ENCODE measurements at regions not wholly inside any gene's neighbourhood (a gene's known extent, or its start where the extent isn't known, plus 50 kb on each side); places are given as distances from the start of the nearest gene placed in this dataset.

GRCh38 chr6:126123226-126123625, 136.9 kb downstream of the TRMT11 start:
- 43 to 71% methylated on average over 4 of the region's 4 CpGs for WGBS, 2 donors
- TF ChIP-seq POLR2A (IDR thresholded peaks at IDR 0.05): no peak
- peak in 1 of 4 donors; percentile 5 for TF ChIP-seq EP300 (IDR thresholded peaks at IDR 0.05)
- Histone ChIP-seq H3K27me3 (no peaks in the 10 kb centered on the region), H3K27ac (no peak overlapping the region), H3K4me3 (no peak overlapping the region), H3K9me3 (no peaks in the 10 kb centered on the region), H3K36me3 (no peaks in the 10 kb centered on the region), H3K4me1 (no peaks in the 10 kb centered on the region)
- no peak for DNase-seq
- peak in 1 of 2 donors; percentile 44 for ATAC-seq (ENCODE audit: low FRiP score in 2 of 2)

DNA sequence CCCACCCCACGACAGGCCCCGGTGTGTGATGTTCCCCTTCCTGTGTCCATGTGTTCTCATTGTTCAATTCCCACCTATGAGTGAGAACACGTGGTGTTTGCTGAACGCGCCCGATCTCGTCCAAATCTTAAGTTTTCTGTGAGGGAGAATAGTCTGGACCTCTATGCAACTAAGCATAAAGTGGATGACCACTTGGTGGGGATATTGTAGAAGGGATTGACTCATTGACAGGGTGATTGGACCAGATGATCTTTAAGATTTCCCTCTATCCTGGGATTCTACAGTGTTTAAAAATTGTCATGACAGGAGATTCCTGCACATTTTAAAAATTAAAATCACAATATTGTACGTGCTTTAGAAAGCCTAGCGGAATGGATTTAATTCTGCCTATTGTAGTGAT, 141.3 kb downstream of the TRMT11 start:
- ATAC-seq (ENCODE audit: low FRiP score in 2 of 2) (no peak), DNase-seq (no peak)
- Histone ChIP-seq H3K4me1 (no peaks in the 10 kb centered on the region), H3K4me3 (no peak overlapping the region), H3K36me3 (no peaks in the 10 kb centered on the region), H3K9me3 (no peaks in the 10 kb centered on the region), H3K27me3 (no peaks in the 10 kb centered on the region), H3K27ac (no peak overlapping the region)
- TF ChIP-seq, protein P1, sequence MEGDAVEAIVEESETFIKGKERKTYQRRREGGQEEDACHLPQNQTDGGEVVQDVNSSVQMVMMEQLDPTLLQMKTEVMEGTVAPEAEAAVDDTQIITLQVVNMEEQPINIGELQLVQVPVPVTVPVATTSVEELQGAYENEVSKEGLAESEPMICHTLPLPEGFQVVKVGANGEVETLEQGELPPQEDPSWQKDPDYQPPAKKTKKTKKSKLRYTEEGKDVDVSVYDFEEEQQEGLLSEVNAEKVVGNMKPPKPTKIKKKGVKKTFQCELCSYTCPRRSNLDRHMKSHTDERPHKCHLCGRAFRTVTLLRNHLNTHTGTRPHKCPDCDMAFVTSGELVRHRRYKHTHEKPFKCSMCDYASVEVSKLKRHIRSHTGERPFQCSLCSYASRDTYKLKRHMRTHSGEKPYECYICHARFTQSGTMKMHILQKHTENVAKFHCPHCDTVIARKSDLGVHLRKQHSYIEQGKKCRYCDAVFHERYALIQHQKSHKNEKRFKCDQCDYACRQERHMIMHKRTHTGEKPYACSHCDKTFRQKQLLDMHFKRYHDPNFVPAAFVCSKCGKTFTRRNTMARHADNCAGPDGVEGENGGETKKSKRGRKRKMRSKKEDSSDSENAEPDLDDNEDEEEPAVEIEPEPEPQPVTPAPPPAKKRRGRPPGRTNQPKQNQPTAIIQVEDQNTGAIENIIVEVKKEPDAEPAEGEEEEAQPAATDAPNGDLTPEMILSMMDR (IDR thresholded peaks at IDR 0.05): no peak
- TF ChIP-seq EP300 (IDR thresholded peaks at IDR 0.05): no peak
- no peak for TF ChIP-seq POLR2AphosphoS5 (IDR thresholded peaks at IDR 0.05)
- no peak for TF ChIP-seq POLR2A (IDR thresholded peaks at IDR 0.05)
- WGBS, 2 donors: 82 to 83% methylated on average over 9 of the region's 9 CpGs

DNA sequence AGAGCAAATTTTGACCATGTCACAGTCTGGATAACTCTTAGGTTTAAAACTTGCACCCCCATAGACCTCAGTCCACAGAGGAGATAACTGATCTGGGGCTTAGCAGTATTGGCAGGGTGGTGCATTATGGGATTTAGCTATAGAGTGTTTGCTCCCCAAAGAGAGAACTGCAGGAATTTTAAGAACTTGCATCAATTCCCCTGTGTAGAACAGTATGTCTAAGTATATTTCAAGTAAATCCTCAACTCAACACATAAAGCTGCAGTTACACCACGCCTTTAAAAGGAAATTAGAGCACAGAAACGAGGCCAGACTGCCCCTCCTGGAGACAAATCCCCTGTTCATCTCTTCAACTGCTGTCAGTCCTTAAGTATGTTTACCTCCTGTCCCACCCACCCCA, 144.9 kb downstream of the TRMT11 start:
- no peak for TF ChIP-seq POLR2A (IDR thresholded peaks at IDR 0.05)
- no peak for TF ChIP-seq EP300 (IDR thresholded peaks at IDR 0.05)
- TF ChIP-seq, protein P1 (IDR thresholded peaks at IDR 0.05): no peak
- no peak for TF ChIP-seq POLR2AphosphoS5 (IDR thresholded peaks at IDR 0.05)
- no peak for ATAC-seq (ENCODE audit: low FRiP score in 2 of 2)
- whole genome bisulfite sequencing, 2 donors: 81% methylated on average over 2 of the region's 2 CpGs

GRCh38 chr6:126133984-126134383, 147.6 kb downstream of the TRMT11 start:
- no peaks in the 10 kb centered on the region for H3K36me3 ChIP-seq
- TF ChIP-seq POLR2AphosphoS5 (IDR thresholded peaks at IDR 0.05): no peak
- no peak for TF ChIP-seq POLR2A (IDR thresholded peaks at IDR 0.05)
- TF ChIP-seq, protein P1 (IDR thresholded peaks at IDR 0.05): no peak
- TF ChIP-seq EP300 (IDR thresholded peaks at IDR 0.05): no peak
- no peak overlapping the region for H3K27ac ChIP-seq
- no peaks in the 10 kb centered on the region for H3K27me3 ChIP-seq
- no peaks in the 10 kb centered on the region for H3K4me1 ChIP-seq
- no peaks in the 10 kb centered on the region for H3K9me3 ChIP-seq
- DNase-seq (no peak), ATAC-seq (ENCODE audit: low FRiP score in 2 of 2) (no peak)
- no peak overlapping the region for H3K4me3 ChIP-seq

More for the DNA sequence above, 144.9 kb downstream of the TRMT11 start:
- no peak overlapping the region for H3K27ac ChIP-seq
- H3K27me3 ChIP-seq: no peaks in the 10 kb centered on the region
- no peaks in the 10 kb centered on the region for H3K4me1 ChIP-seq
- H3K4me3 ChIP-seq: no peak overlapping the region
- no peaks in the 10 kb centered on the region for H3K9me3 ChIP-seq
- DNase-seq: no peak
- no peaks in the 10 kb centered on the region for H3K36me3 ChIP-seq

GRCh38 chr6:126134491-126134890, 148.2 kb downstream of the TRMT11 start:
- no peaks in the 10 kb centered on the region for H3K9me3 ChIP-seq
- no peak overlapping the region for H3K27ac ChIP-seq
- H3K27me3 ChIP-seq: no peaks in the 10 kb centered on the region
- ATAC-seq (ENCODE audit: low FRiP score in 2 of 2) (no peak), DNase-seq (no peak)
- 87 to 89% methylated on average over 2 of the region's 2 CpGs for WGBS, 2 donors
- TF ChIP-seq POLR2AphosphoS5 (IDR thresholded peaks at IDR 0.05) (no peak), POLR2A (IDR thresholded peaks at IDR 0.05) (no peak), EP300 (IDR thresholded peaks at IDR 0.05) (no peak)
- TF ChIP-seq, protein P1 (IDR thresholded peaks at IDR 0.05): no peak
- no peaks in the 10 kb centered on the region for H3K36me3 ChIP-seq
- H3K4me1 ChIP-seq: no peaks in the 10 kb centered on the region
- H3K4me3 ChIP-seq: no peak overlapping the region
